ENCODE measurements at regions not wholly inside any gene's neighbourhood (a gene's known extent, or its start where the extent isn't known, plus 50 kb on each side); places are given as distances from the start of the nearest gene placed in this dataset.

- Histone ChIP-seq H3K9me3 (no peaks in the 10 kb centered on the region), H3K27me3 (no peaks in the 10 kb centered on the region), H3K27ac (no peak overlapping the region), H3K4me3 (no peak overlapping the region), H3K36me3 (no peaks in the 10 kb centered on the region), H3K4me1 (no peaks in the 10 kb centered on the region)
- WGBS, 2 donors = 77 to 90% methylated on average over 3 of the region's 3 CpGs
- TF ChIP-seq POLR2A (IDR thresholded peaks at IDR 0.05) = no peak
- no peak for TF ChIP-seq POLR2AphosphoS5 (IDR thresholded peaks at IDR 0.05)
- no peak for TF ChIP-seq CTCF (IDR thresholded peaks at IDR 0.05)
- no peak for TF ChIP-seq EP300 (IDR thresholded peaks at IDR 0.05)
- ATAC-seq (ENCODE audit: low FRiP score in 2 of 2) (no peak), DNase-seq (no peak)
Measured at GRCh38 chr16:5882087-5882640, 784.6 kb upstream of the EEF2KMT start.

GRCh38 chr16:5875416-5875815 lies 777.8 kb upstream of the EEF2KMT start:
- TF ChIP-seq CTCF (IDR thresholded peaks at IDR 0.05) = no peak
- no peak for TF ChIP-seq POLR2A (IDR thresholded peaks at IDR 0.05)
- no peak for TF ChIP-seq EP300 (IDR thresholded peaks at IDR 0.05)
- no peak for TF ChIP-seq POLR2AphosphoS5 (IDR thresholded peaks at IDR 0.05)
- no peak for ATAC-seq (ENCODE audit: low FRiP score in 2 of 2)
- Histone ChIP-seq H3K9me3 (no peaks in the 10 kb centered on the region), H3K36me3 (no peaks in the 10 kb centered on the region), H3K27ac (no peak overlapping the region), H3K27me3 (no peaks in the 10 kb centered on the region), H3K4me1 (no peaks in the 10 kb centered on the region), H3K4me3 (no peak overlapping the region)
- no peak for DNase-seq
- WGBS, 2 donors = 71 to 79% methylated on average over 5 of the region's 5 CpGs

- Histone ChIP-seq H3K9me3 (no peaks in the 10 kb centered on the region), H3K27ac (no peak overlapping the region), H3K36me3 (no peaks in the 10 kb centered on the region), H3K4me1 (no peaks in the 10 kb centered on the region), H3K27me3 (no peaks in the 10 kb centered on the region), H3K4me3 (no peak overlapping the region)
- TF ChIP-seq POLR2A (IDR thresholded peaks at IDR 0.05) (no peak), POLR2AphosphoS5 (IDR thresholded peaks at IDR 0.05) (no peak), CTCF (IDR thresholded peaks at IDR 0.05) (no peak), EP300 (IDR thresholded peaks at IDR 0.05) (no peak)
- WGBS, 2 donors = 81 to 95% methylated on average over 4 of the region's 4 CpGs
- ATAC-seq (ENCODE audit: low FRiP score in 2 of 2) (no peak), DNase-seq (no peak)
Measured at GRCh38 chr16:5874899-5875298, 777.3 kb upstream of the EEF2KMT start.

GRCh38 chr16:5873221-5873620 lies 775.6 kb upstream of the EEF2KMT start:
- Histone ChIP-seq H3K9me3 (no peaks in the 10 kb centered on the region), H3K27me3 (no peaks in the 10 kb centered on the region), H3K4me1 (no peaks in the 10 kb centered on the region), H3K4me3 (no peak overlapping the region), H3K36me3 (no peaks in the 10 kb centered on the region), H3K27ac (no peak overlapping the region)
- ATAC-seq (ENCODE audit: low FRiP score in 2 of 2) (no peak), DNase-seq (no peak)
- TF ChIP-seq EP300 (IDR thresholded peaks at IDR 0.05) = no peak
- TF ChIP-seq POLR2AphosphoS5 (IDR thresholded peaks at IDR 0.05) = no peak
- TF ChIP-seq POLR2A (IDR thresholded peaks at IDR 0.05) = no peak
- 61 to 63% methylated on average over 4 of the region's 4 CpGs for WGBS, 2 donors

- no peak overlapping the region for H3K27ac ChIP-seq
- no peaks in the 10 kb centered on the region for H3K4me1 ChIP-seq
- H3K27me3 ChIP-seq = no peaks in the 10 kb centered on the region
- no peaks in the 10 kb centered on the region for H3K9me3 ChIP-seq
- WGBS, 2 donors = 28 to 29% methylated on average over 11 of the region's 11 CpGs
- no peaks in the 10 kb centered on the region for H3K36me3 ChIP-seq
- ATAC-seq (ENCODE audit: low FRiP score in 2 of 2) (no peak), DNase-seq (no peak)
- no peak for TF ChIP-seq EP300 (IDR thresholded peaks at IDR 0.05)
- TF ChIP-seq POLR2A (IDR thresholded peaks at IDR 0.05) = no peak
- TF ChIP-seq CTCF (IDR thresholded peaks at IDR 0.05) = no peak
- no peak for TF ChIP-seq POLR2AphosphoS5 (IDR thresholded peaks at IDR 0.05)
- H3K4me3 ChIP-seq = no peak overlapping the region
Measured at GRCh38 chr16:5870886-5871691, 773.5 kb upstream of the EEF2KMT start.
